Pulmonary artery endothelial cell (primary cell): ENCODE measurements at regions not wholly inside any gene's neighbourhood (a gene's known extent, or its start where the extent isn't known, plus 50 kb on each side); places are given as distances from the start of the nearest gene placed in this dataset.
"Not testable (repeated sequence)": the region's sequence is repeated elsewhere in the genome, so short reads cannot be mapped to it uniquely, and the experiment has no call there.

Experiments used
- DNase-seq: peaks from one replicate; pipeline ENCODE4 v3.0.0-alpha.2; 2011; ENCODE audit warnings: low read depth, low spot score

- DNase-seq, result no peak
Observed at GRCh38 chr2:226478109-226478809, 321.4 kb downstream of the IRS1 start.

- no peak for DNase-seq
Observed at GRCh38 chr2:226477221-226478108, 322.2 kb downstream of the IRS1 start.

DNA sequence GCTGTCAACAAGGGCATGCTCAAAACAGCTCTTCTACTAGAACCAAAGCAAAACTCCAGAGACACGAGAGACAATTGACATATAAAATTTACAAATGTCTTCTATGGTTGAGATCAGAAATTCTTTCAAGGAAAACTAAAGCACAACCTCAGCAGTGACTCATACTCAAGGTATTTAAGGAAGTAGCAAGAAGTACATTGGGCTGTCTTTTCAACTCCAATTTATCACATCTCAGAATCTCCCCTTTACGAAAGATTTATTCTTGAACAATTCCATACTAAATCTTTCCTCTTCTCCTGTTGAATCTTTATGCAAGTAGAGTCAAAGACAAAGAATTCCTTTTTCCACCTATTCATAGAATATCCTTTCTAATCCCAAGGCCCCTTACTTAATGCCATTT is 324.0 kb downstream of the IRS1 start:
- DNase-seq, result no peak

GRCh38 chr2:226474131-226474530 is 325.5 kb downstream of the IRS1 start:
- no peak for DNase-seq

DNA sequence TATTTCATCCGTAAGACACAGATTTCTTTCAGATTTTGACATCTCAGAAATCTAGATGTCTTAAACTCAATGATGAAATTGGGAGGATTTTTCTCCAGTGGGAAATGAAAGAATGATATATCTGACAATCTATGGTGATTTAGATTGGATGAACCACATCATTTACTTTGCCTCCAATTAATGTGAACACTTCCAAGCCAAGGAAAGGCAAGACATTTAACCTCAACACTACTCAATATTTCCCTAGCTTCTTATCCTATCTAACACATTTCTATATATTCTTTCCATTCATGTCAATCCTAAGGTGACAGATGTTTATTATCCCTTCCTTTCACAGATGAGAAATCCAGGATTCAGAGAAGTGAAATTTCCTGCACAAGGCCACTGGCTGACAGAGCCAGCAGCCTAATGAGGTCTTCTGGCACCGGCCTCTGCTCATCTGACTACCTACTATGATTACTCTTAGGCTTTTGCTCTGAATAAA is 327.6 kb downstream of the IRS1 start:
- no peak for DNase-seq

DNA sequence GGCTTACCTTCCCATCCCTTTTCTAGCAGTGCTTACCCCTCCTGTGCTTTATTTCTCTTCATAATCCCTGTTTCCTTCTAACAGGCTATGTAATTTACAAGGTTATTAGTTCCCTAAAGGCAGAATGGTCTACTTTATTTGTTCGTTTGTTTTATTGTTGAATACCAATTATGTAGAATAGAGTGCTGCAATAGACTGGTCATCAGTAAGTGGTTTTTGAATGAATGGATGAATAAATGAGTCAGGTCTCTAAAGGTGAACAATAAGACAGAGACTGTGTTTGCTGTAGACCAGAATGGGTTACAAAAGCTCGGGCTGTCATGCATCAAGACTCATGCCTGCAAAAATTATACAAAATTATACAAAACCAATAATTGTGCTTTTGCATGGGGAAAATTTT is 332.0 kb downstream of the IRS1 start:
- DNase-seq, result no peak

GRCh38 chr2:226467221-226467620 is 332.4 kb downstream of the IRS1 start:
- no peak for DNase-seq

DNA sequence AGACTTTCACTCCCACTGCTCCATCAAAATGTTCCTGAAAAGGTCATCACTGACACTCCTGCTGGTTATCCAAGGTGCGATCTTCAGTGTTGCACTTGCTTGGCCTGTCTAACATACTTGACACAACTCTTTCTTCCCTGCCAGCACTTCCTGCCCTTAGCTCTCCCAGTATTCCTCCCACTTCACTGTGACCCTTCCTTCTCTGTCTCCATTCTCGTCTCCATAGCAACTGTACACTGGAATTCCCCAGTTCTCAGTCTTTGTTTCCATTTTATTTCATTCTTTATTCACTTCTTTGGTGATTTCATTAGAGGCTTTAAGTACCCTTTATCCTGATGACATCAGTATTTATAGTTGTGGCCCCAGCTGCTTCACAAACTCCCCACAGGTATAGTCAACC is 333.0 kb downstream of the IRS1 start:
- DNase-seq, result no peak

GRCh38 chr2:226466124-226466523 is 333.5 kb downstream of the IRS1 start:
- DNase-seq, result no peak

GRCh38 chr2:226464380-226464779 is 335.2 kb downstream of the IRS1 start:
- no peak for DNase-seq

GRCh38 chr2:226463154-226463553 is 336.5 kb downstream of the IRS1 start:
- DNase-seq, result no peak

DNA sequence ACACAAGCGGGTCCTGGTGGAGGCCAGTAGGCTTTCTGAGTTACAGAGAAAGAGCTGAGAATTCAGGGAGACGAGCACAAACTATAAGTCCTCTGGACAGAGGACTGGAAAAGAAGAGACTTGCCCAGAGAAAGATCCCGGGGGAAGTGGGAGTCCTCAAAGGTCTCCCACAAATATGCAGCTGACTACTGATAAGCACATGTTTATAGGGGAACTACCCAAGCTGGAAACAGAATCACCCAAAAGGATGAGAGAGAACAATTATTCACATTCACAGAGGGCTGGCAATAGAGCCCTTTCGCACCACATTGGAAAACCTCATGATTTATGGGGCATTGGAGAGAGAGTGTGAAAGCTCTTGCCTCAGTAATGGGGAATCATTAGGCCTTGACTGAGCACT is 337.6 kb downstream of the IRS1 start:
- no peak for DNase-seq

GRCh38 chr2:226456144-226456543 is 343.5 kb downstream of the IRS1 start:
- DNase-seq, result not testable (repeated sequence)

GRCh38 chr2:226452768-226453167 is 346.9 kb downstream of the IRS1 start:
- no peak for DNase-seq

GRCh38 chr2:226451486-226451885 is 348.1 kb downstream of the IRS1 start:
- DNase-seq, result no peak

DNA sequence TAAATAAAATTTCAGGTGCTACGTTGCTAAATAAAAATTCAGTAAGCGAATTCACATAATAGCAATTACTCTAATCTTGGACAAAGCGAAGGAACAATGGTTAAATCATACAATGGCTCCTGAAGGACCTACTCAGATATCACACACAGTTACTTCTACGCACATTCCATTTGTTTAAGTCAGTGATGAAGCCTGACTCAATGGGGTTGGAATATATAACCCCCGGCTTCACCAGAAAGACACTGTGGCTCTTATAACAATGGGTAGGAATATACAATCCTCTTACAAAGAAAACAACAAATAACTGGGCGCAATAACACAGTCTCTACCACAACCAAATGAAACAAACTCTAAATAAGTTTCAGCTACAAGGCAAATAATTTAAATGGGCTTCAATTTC is 349.5 kb downstream of the IRS1 start:
- DNase-seq, result no peak

DNA sequence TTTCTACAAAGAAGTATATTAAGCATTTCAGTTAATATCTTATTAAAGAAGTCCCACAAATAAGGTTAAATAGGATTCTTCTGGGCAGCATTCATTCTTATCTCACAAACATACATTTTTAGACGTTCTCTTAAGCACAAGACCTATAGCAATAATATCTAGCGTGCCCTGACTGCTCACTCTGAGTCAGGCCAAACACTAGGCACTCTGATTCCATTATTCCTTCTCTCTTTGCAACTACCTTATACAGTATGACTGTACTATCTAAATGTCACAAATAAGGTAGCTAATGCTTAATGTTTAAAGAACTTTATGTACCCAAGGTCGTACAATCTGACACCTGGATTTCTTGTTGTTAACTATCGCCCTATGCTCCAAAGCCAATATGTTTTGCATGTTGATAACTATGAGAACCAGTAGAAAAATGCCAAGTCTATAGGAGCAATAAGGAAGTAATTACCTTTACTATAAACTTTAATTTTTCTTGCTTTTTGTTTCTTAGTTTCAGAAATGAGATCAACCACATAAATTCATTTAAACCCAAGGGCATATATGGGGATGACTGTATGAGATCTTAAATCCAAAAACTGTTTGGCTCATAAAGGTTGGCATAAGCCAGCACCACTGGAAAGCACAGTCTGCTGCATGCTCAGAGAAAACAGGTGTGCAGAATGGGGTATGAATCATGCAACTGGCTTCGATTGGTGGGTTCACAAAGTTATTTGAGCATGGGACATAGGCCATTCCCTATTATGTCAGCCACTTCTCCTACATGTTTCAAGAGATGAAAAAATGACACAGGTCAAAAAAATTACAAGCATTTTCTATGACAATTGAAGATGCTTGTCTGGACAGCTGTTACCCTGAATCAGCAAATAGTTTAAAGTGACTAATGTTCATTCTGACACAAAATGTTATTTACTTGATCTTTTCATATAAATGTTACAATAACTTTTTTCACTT is 352.0 kb downstream of the IRS1 start:
- no peak for DNase-seq

DNA sequence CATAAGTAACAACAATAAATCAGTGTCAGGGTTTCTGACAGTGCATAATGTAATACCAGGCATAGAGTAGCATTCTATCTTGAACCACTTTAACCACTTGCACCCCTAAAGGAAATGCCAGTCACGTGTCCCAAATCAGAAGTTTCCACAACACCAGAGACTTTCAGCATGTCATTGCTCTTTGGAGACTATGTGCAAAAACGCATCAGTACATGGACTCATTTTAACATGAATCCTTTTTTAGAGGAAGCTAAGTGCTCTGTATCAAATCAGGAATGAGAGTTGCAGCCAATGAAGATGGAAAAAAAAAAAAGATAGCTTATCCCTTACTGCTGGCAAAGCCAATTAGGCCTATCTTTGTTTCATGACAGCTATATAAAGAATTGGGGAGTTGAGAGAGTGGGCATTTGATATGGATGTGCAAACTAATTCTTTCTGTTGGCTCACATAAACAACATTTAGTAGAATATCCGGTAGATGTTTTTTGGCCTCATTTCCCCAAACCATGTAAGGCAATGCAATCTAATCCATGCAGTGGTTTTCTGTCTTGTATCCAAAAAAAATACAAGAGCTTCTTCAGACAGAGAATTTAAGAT is 353.1 kb downstream of the IRS1 start:
- no peak for DNase-seq

DNA sequence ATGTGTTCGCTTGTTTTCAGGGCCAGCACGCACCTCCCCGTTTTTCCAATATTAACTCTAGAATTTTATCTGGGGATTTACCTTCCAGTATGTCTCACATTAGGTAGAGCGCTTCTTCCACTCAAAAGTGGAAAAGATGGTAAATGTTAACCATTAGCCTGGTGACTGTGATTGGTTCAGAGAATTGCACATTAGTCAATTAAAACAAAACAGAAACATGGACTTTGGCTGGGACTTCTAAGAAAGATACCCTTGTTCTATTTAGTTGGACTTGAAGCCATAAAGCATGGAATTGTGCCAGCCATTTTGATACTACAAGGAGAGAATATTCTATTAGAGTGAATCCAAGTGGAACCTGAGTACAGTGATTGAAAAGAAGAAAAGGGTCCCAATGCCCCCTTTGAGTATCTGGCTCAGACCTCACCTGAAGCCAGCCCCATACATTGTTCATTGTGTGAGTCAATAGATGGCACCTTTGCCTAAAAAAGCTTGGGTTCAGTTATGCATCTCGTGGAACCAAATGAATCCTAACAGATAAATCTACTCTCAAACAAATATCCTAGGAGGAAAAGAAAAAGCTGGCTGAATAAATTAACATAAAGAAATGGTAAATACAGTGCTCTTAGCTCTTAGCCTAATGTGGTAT is 354.3 kb downstream of the IRS1 start:
- DNase-seq, result no peak

DNA sequence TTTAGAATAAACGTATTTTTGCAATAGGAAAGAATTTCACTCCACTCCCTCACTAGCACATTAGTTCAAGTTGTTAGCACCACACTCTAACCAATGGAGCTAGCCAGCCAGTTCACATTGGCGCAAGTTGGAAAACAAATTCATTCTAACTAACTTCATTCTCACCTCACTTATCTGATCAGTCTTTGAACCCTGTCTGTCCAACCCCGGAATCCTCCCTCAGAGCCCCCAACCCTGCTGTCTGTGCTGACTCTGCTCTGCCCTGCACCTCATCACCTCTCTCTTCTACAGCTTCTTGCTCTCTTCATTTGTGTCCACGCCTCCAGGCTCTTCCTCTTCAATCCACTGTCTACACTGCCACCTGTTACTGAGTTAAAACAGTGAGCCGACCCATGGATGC is 356.5 kb downstream of the IRS1 start:
- no peak for DNase-seq
